ENCODE measurements at regions not wholly inside any gene's neighbourhood (a gene's known extent, or its start where the extent isn't known, plus 50 kb on each side); places are given as distances from the start of the nearest gene placed in this dataset.
"Not testable (repeated sequence)": the region's sequence is repeated elsewhere in the genome, so short reads cannot be mapped to it uniquely, and the experiment has no call there.

- DNase-seq (ENCODE audit: low read depth), result no peak
Observed at GRCh38 chr12:100083308-100083707, 59.4 kb downstream of the BLTP3B start.

- DNase-seq (ENCODE audit: low read depth), result not testable (repeated sequence)
Observed at GRCh38 chr12:100078777-100079176, 63.9 kb downstream of the BLTP3B start.

- no peak for DNase-seq (ENCODE audit: low read depth)
Observed at GRCh38 chr12:100077367-100077766, 65.3 kb downstream of the BLTP3B start.

- no peak for DNase-seq (ENCODE audit: low read depth)
Observed at GRCh38 chr12:100075598-100075997, 67.1 kb downstream of the BLTP3B start.

- DNase-seq (ENCODE audit: low read depth), result no peak
Observed at GRCh38 chr12:100069795-100070194, 72.9 kb downstream of the BLTP3B start.

- no peak for DNase-seq (ENCODE audit: low read depth)
Observed at GRCh38 chr12:100068305-100068704, 74.4 kb downstream of the BLTP3B start.

GRCh38 chr12:100061814-100062213, 77.1 kb upstream of the ANKS1B start:
- DNase-seq (ENCODE audit: low read depth), result no peak

- DNase-seq (ENCODE audit: low read depth), result peak; percentile 87
Observed at GRCh38 chr12:100058482-100059029, 73.8 kb upstream of the ANKS1B start.

GRCh38 chr12:100046202-100046601, 61.5 kb upstream of the ANKS1B start:
- DNase-seq (ENCODE audit: low read depth), result not testable (repeated sequence)

GRCh38 chr12:100044266-100044665, 59.5 kb upstream of the ANKS1B start:
- DNase-seq (ENCODE audit: low read depth), result no peak

- DNase-seq (ENCODE audit: low read depth), result no peak
Observed at GRCh38 chr12:100043631-100044030, 58.9 kb upstream of the ANKS1B start.

Measured in GM04503 (cell line).